ENCODE measurements at regions not wholly inside any gene's neighbourhood (a gene's known extent, or its start where the extent isn't known, plus 50 kb on each side); places are given as distances from the start of the nearest gene placed in this dataset.

- no peaks in the 10 kb centered on the region for H3K9me2 ChIP-seq (ENCODE audit: insufficient read depth, low read length)
- H3K27ac ChIP-seq (ENCODE audit: low read depth, low read length, poor library complexity, severe bottlenecking), result no peak overlapping the region
- no peaks in the 10 kb centered on the region for H3K9me3 ChIP-seq (ENCODE audit: low read length)
- TF ChIP-seq CTCF (conservative IDR thresholded peaks at IDR 0.05; ENCODE audit: low read length), result no peak
- no peak for TF ChIP-seq EZH2phosphoT487 (IDR thresholded peaks at IDR 0.05; ENCODE audit: borderline replicate concordance, low read depth, low read length)
- POLR2A ChIA-PET, result interaction anchor here (0.9 kb wide), 1 partner anchor 12 kb away, joined by 3 read pairs; no protein-coding TSS in a partner anchor
- BruUV-seq (replicated peaks), result no TSS peak
- no peaks in the 10 kb centered on the region for H3K79me2 ChIP-seq (ENCODE audit: insufficient read depth, low read depth, low read length)
- no peaks in the 10 kb centered on the region for H4K20me1 ChIP-seq (ENCODE audit: insufficient read depth, low read length)
- no peak overlapping the region for H3K4me3 ChIP-seq (ENCODE audit: low read depth, low read length, poor library complexity, severe bottlenecking)
- no peak overlapping the region for H3K4me2 ChIP-seq (ENCODE audit: low read length)
- H3K4me1 ChIP-seq (ENCODE audit: insufficient read depth, low read length, poor library complexity, severe bottlenecking), result no peaks in the 10 kb centered on the region
- intact Hi-C loops (cut with micrococcal nuclease; ENCODE audit: unreplicated experiment), result no loop called here
- CTCF ChIA-PET (ENCODE audit: unreplicated experiment), result no interaction called here
- H2AFZ ChIP-seq (ENCODE audit: low read length), result no peak overlapping the region
- H3K36me3 ChIP-seq (ENCODE audit: insufficient read depth, low read length), result no peaks in the 10 kb centered on the region
- no peak for DNase-seq (ENCODE audit: low spot score)
Measured at GRCh38 chr7:46369933-46370654, 449.0 kb upstream of the IGFBP3 start.

- ChIA-PET CTCF (ENCODE audit: unreplicated experiment) (no interaction called here), POLR2A (interaction anchor here (0.9 kb wide), 1 partner anchor 11 kb away, joined by 3 read pairs; no protein-coding TSS in a partner anchor)
- H4K20me1 ChIP-seq (ENCODE audit: insufficient read depth, low read length), result no peaks in the 10 kb centered on the region
- BruUV-seq (replicated peaks), result no TSS peak
- H3K36me3 ChIP-seq (ENCODE audit: insufficient read depth, low read length), result no peaks in the 10 kb centered on the region
- TF ChIP-seq EZH2phosphoT487 (IDR thresholded peaks at IDR 0.05; ENCODE audit: borderline replicate concordance, low read depth, low read length) (no peak), CTCF (conservative IDR thresholded peaks at IDR 0.05; ENCODE audit: low read length) (no peak)
- H3K9me2 ChIP-seq (ENCODE audit: insufficient read depth, low read length), result no peaks in the 10 kb centered on the region
- H2AFZ ChIP-seq (ENCODE audit: low read length), result no peak overlapping the region
- no peak overlapping the region for H3K4me3 ChIP-seq (ENCODE audit: low read depth, low read length, poor library complexity, severe bottlenecking)
- intact Hi-C loops (cut with micrococcal nuclease; ENCODE audit: unreplicated experiment), result no loop called here
- H3K4me2 ChIP-seq (ENCODE audit: low read length), result no peak overlapping the region
- no peak overlapping the region for H3K27ac ChIP-seq (ENCODE audit: low read depth, low read length, poor library complexity, severe bottlenecking)
- no peak for DNase-seq (ENCODE audit: low spot score)
- no peaks in the 10 kb centered on the region for H3K79me2 ChIP-seq (ENCODE audit: insufficient read depth, low read depth, low read length)
- no peaks in the 10 kb centered on the region for H3K9me3 ChIP-seq (ENCODE audit: low read length)
- no peaks in the 10 kb centered on the region for H3K4me1 ChIP-seq (ENCODE audit: insufficient read depth, low read length, poor library complexity, severe bottlenecking)
Measured at GRCh38 chr7:46368871-46369270, 447.8 kb upstream of the IGFBP3 start.

- Histone ChIP-seq H3K79me2 (ENCODE audit: insufficient read depth, low read depth, low read length) (no peaks in the 10 kb centered on the region), H3K9me3 (ENCODE audit: low read length) (no peaks in the 10 kb centered on the region), H3K9me2 (ENCODE audit: insufficient read depth, low read length) (no peaks in the 10 kb centered on the region), H4K20me1 (ENCODE audit: insufficient read depth, low read length) (no peaks in the 10 kb centered on the region), H2AFZ (ENCODE audit: low read length) (no peak overlapping the region), H3K4me3 (ENCODE audit: low read depth, low read length, poor library complexity, severe bottlenecking) (no peak overlapping the region), H3K36me3 (ENCODE audit: insufficient read depth, low read length) (no peaks in the 10 kb centered on the region), H3K4me1 (ENCODE audit: insufficient read depth, low read length, poor library complexity, severe bottlenecking) (no peaks in the 10 kb centered on the region), H3K4me2 (ENCODE audit: low read length) (no peak overlapping the region), H3K27ac (ENCODE audit: low read depth, low read length, poor library complexity, severe bottlenecking) (no peak overlapping the region)
- intact Hi-C loops (cut with micrococcal nuclease; ENCODE audit: unreplicated experiment), result no loop called here
- ChIA-PET CTCF (ENCODE audit: unreplicated experiment) (no interaction called here), POLR2A (interaction anchor here (0.7 kb wide), 2 partner anchors 20 to 49 kb away, joined by 3 to 4 read pairs; no protein-coding TSS in a partner anchor)
- BruUV-seq (replicated peaks), result no TSS peak
- TF ChIP-seq EZH2phosphoT487 (IDR thresholded peaks at IDR 0.05; ENCODE audit: borderline replicate concordance, low read depth, low read length) (no peak), CTCF (conservative IDR thresholded peaks at IDR 0.05; ENCODE audit: low read length) (no peak)
- DNase-seq (ENCODE audit: low spot score), result no peak
Measured at GRCh38 chr7:46366526-46366925, 445.5 kb upstream of the IGFBP3 start.
